Mucosa of stomach (tissue), 1 donor: ENCODE measurements at regions not wholly inside any gene's neighbourhood (a gene's known extent, or its start where the extent isn't known, plus 50 kb on each side); places are given as distances from the start of the nearest gene placed in this dataset.

Source experiments
- H3K27me3 ChIP-seq: one replicate; pipeline ENCODE4 v1.7.0; 2013; ENCODE audit warnings: mild to moderate bottlenecking, low read length; ENCODE audit not compliant: control insufficient read depth, insufficient read depth
- H3K36me3 ChIP-seq: one replicate; pipeline ENCODE4 v1.7.0; 2013; ENCODE audit warnings: low read length; ENCODE audit not compliant: control insufficient read depth, insufficient read depth
- H3K4me1 ChIP-seq: one replicate; pipeline ENCODE4 v1.7.0; 2013; ENCODE audit warnings: mild to moderate bottlenecking, low read length; ENCODE audit not compliant: control insufficient read depth, insufficient read depth
- H3K4me3 ChIP-seq: one replicate; pipeline ENCODE4 v1.7.0; 2013; ENCODE audit warnings: low read length
- H3K9ac ChIP-seq: one replicate; pipeline ENCODE4 v1.7.0; 2013; ENCODE audit warnings: mild to moderate bottlenecking, low read length, moderate library complexity
- H3K9me3 ChIP-seq: one replicate; pipeline ENCODE4 v1.7.0; 2013; ENCODE audit warnings: mild to moderate bottlenecking, low read length, moderate library complexity; ENCODE audit not compliant: control insufficient read depth
- donor health status: Pancreatic carcinoma.

GRCh38 chr22:48456449-48456848, 1371.2 kb downstream of the BRD1 start:
- Histone ChIP-seq H3K9me3 (no peaks in the 10 kb centered on the region), H3K9ac (no peak overlapping the region), H3K4me3 (no peak overlapping the region), H3K36me3 (no peaks in the 10 kb centered on the region), H3K4me1 (no peaks in the 10 kb centered on the region), H3K27me3 (no peaks in the 10 kb centered on the region)

- Histone ChIP-seq H3K9me3 (no peaks in the 10 kb centered on the region), H3K36me3 (no peaks in the 10 kb centered on the region), H3K4me3 (no peak overlapping the region), H3K9ac (no peak overlapping the region), H3K4me1 (no peaks in the 10 kb centered on the region), H3K27me3 (peaks cover under 1% of the 10 kb centered on the region)
Observed at GRCh38 chr22:48453751-48454485, 1373.8 kb downstream of the BRD1 start.

DNA sequence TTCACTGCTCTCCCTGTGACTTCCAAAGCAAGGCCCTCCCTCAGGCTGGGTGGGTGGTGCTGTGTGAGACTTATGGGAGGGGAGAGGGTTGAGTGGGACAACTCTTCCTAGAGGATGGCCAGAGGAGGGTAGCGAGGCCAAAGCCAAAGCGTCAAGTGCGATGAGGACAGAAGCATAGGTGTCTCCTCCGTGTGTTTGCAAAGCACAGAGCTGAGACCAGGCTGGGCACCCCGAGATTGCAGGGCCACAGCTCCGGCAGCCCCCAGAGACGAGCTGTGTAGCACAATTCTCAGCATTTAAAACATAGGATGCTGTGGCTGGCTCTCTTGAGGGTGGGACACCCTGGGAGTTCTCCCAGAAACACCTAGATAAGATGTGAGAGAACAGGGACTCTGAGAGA, 1374.5 kb downstream of the BRD1 start:
- Histone ChIP-seq H3K4me1 (no peaks in the 10 kb centered on the region), H3K27me3 (peaks cover 2% of the 10 kb centered on the region), H3K9me3 (no peaks in the 10 kb centered on the region), H3K36me3 (no peaks in the 10 kb centered on the region), H3K9ac (no peak overlapping the region), H3K4me3 (no peak overlapping the region)

GRCh38 chr22:48452766-48453165, 1374.9 kb downstream of the BRD1 start:
- H3K27me3 ChIP-seq = peaks cover 2% of the 10 kb centered on the region
- no peak overlapping the region for H3K9ac ChIP-seq
- H3K4me3 ChIP-seq = no peak overlapping the region
- H3K9me3 ChIP-seq = no peaks in the 10 kb centered on the region
- H3K4me1 ChIP-seq = no peaks in the 10 kb centered on the region
- no peaks in the 10 kb centered on the region for H3K36me3 ChIP-seq

DNA sequence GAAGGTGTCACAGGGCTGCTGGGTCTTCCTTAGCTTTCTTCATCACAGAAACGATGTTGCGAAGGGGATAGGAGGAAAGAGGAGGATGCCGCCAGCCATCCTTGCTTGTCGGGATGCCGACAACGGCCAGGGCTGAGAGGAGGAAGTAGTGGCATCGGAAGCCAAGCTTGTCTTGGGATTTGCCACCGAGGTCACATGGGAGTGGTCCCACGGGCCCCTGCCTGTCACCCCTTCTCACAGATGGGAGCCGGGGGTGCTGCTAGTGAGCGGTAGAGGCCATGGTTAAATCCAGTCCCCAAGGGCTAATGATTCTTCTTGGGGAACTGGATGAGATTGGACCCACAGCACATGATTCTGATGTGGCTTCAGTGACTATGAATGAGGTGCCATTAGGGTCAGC, 1375.8 kb downstream of the BRD1 start:
- Histone ChIP-seq H3K9ac (no peak overlapping the region), H3K27me3 (peaks cover 2% of the 10 kb centered on the region), H3K9me3 (no peaks in the 10 kb centered on the region), H3K4me1 (no peaks in the 10 kb centered on the region), H3K4me3 (no peak overlapping the region), H3K36me3 (no peaks in the 10 kb centered on the region)

- H3K9me3 ChIP-seq = no peaks in the 10 kb centered on the region
- no peak overlapping the region for H3K4me3 ChIP-seq
- H3K27me3 ChIP-seq = peaks cover 2% of the 10 kb centered on the region
- H3K9ac ChIP-seq = no peak overlapping the region
- no peaks in the 10 kb centered on the region for H3K4me1 ChIP-seq
- no peaks in the 10 kb centered on the region for H3K36me3 ChIP-seq
Observed at GRCh38 chr22:48450188-48450825, 1377.4 kb downstream of the BRD1 start.

DNA sequence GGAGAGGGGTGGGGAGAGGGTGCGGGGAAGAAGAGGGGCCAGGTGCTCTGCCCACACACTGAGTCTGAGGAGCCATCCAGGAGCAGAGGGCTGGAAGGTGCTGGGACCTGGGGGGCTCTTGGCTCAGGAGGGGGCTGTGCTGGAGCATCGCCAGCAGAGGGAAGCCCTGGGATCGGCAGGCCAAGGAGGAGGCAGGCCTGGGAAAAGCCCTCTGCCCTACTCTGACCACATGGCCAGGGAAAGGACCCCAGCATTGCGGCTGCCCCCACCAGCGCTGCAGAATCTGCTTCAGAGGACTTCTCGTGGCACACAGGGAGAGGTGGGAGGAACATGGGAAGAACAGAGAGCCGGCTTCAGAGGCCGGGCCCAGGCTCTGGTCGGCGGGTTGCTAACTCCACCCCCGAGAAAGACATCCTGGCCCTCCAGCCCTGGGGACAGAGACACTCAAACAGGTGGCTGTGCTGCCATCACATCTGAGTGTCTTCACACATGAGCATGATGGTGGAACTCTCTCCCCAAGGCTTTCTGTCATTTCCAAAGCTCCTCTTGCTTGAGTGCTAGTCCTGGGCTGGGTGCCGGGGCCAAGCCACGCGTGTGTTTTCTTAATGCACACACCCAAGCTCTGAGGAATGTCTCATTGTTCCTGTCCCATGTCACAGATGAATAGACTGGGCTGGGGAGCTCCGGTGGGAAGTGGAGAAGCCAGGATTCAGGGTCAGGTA, 1378.0 kb downstream of the BRD1 start:
- Histone ChIP-seq H3K9me3 (no peaks in the 10 kb centered on the region), H3K4me1 (no peaks in the 10 kb centered on the region), H3K36me3 (no peaks in the 10 kb centered on the region), H3K4me3 (no peak overlapping the region), H3K9ac (no peak overlapping the region), H3K27me3 (peaks cover 2% of the 10 kb centered on the region)

DNA sequence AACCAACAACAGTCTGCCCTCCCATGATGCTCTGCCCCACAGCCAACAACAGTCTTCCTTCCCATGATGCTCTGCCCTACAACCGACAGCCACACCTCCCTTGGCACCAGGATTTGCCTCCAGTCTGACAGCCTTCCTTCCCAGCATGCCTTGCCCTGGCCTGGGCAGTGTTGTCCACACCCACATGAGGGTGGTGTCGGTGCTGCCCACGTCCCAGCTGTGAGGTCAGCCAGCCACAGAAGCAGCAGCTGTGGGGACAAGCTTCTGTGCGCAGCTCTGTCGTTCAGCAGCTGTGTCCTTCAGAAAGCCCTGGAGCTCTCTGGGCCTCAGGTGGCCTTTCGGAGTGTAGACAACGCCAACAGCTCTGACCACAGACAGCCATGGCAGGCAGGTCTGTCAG, 1378.9 kb downstream of the BRD1 start:
- Histone ChIP-seq H3K9ac (no peak overlapping the region), H3K4me3 (no peak overlapping the region), H3K36me3 (no peaks in the 10 kb centered on the region), H3K9me3 (no peaks in the 10 kb centered on the region), H3K27me3 (peaks cover 2% of the 10 kb centered on the region), H3K4me1 (no peaks in the 10 kb centered on the region)

DNA sequence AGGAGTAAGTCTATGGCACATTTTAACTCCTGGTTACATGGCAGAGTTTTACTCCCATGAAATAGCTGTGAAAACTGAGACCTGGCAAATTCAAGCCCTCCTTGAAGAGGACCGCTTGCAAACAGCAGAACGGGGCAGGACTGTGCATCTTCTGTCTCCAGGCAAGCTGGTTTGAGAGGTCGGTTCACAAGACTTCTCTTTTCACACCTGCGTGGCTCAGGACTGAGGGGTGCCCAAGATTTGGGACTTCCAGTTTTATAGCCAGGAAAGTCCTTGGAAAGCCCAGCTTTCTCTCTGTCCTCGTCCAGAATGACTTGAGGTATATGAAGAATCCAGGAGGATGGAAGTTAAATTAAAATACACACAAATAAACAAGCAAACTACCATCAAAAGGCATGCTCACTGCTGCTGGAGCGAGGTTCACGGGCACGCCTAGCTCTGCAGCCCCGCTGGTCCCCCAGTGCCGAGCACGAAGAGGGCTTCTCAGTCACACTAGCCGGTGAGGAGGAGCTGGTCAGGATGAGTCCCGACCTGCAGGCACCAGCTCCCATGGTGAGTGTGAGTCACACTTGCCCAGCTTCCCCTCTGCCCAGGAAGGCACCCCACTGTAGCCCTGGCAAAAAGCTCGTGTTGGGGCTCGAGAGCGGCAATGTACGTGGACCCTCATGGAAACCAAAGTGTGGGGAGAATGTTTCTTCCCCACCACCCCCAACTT, 1382.4 kb downstream of the BRD1 start:
- Histone ChIP-seq H3K36me3 (no peaks in the 10 kb centered on the region), H3K9ac (no peak overlapping the region), H3K9me3 (no peaks in the 10 kb centered on the region), H3K4me1 (no peaks in the 10 kb centered on the region), H3K4me3 (no peak overlapping the region), H3K27me3 (peaks cover 2% of the 10 kb centered on the region)

- H3K36me3 ChIP-seq = no peaks in the 10 kb centered on the region
- no peak overlapping the region for H3K4me3 ChIP-seq
- H3K4me1 ChIP-seq = no peaks in the 10 kb centered on the region
- peaks cover 2% of the 10 kb centered on the region for H3K27me3 ChIP-seq
- no peaks in the 10 kb centered on the region for H3K9me3 ChIP-seq
- no peak overlapping the region for H3K9ac ChIP-seq
Observed at GRCh38 chr22:48444320-48445112, 1383.2 kb downstream of the BRD1 start.

- no peak overlapping the region for H3K4me3 ChIP-seq
- H3K9me3 ChIP-seq = no peaks in the 10 kb centered on the region
- H3K27me3 ChIP-seq = no peaks in the 10 kb centered on the region
- no peak overlapping the region for H3K9ac ChIP-seq
- no peaks in the 10 kb centered on the region for H3K36me3 ChIP-seq
- no peaks in the 10 kb centered on the region for H3K4me1 ChIP-seq
Observed at GRCh38 chr22:48443680-48444079, 1384.0 kb downstream of the BRD1 start.
